Activated CD4-positive, alpha-beta memory T cell treated with anti-CD3 and anti-CD28 coated beads for 36 hours (primary cell): ENCODE measurements at regions not wholly inside any gene's neighbourhood (a gene's known extent, or its start where the extent isn't known, plus 50 kb on each side); places are given as distances from the start of the nearest gene placed in this dataset.

Source experiments
- CTCF ChIA-PET: fragments of 350-600 bp; sonication (Branson Sonifier 250); formaldehyde crosslinking; loops from one replicate; lab custom pipeline; 2021; ENCODE audit warnings: antibody characterized with exemption, inconsistent platforms; lab: Charles Lee
- POLR2A ChIA-PET: fragments of 350-600 bp; sonication (Branson Sonifier 250); formaldehyde crosslinking; loops from one replicate; lab custom pipeline; 2021; ENCODE audit warnings: antibody characterized with exemption; lab: Charles Lee
- DNase-seq: peaks from one replicate; pipeline ENCODE4 v3.0.0-alpha.2; 2020
- H3K27ac Mint-ChIP-seq: one replicate; pipeline ENCODE4 v1.8.0; 2021; ENCODE audit warnings: mixed read lengths
- H3K27me3 Mint-ChIP-seq: one replicate; pipeline ENCODE4 v1.8.0; 2021; ENCODE audit warnings: mixed read lengths
- H3K36me3 Mint-ChIP-seq: one replicate; pipeline ENCODE4 v1.8.0; 2021; ENCODE audit warnings: mixed read lengths
- H3K4me1 Mint-ChIP-seq: one replicate; pipeline ENCODE4 v1.8.0; 2021; ENCODE audit warnings: low read depth, mixed read lengths
- H3K4me3 Mint-ChIP-seq: one replicate; pipeline ENCODE4 v1.8.0; 2021; ENCODE audit warnings: mild to moderate bottlenecking, mixed read lengths
- H3K9me3 Mint-ChIP-seq: one replicate; pipeline ENCODE4 v1.8.0; 2021; ENCODE audit warnings: mixed read lengths
- intact Hi-C: fragments of 100-400 bp; cut with micrococcal nuclease; formaldehyde crosslinking; loops from one replicate; pipeline ENCODE4 v1.15.1; 2023

GRCh38 chr2:176614049-176614448 is 344.8 kb downstream of the MTX2 start:
- Mint-ChIP-seq H3K27me3 (peaks cover 23% of the 10 kb centered on the region), H3K4me1 (no peaks in the 10 kb centered on the region), H3K4me3 (no peak overlapping the region), H3K27ac (no peak overlapping the region), H3K9me3 (no peaks in the 10 kb centered on the region), H3K36me3 (no peaks in the 10 kb centered on the region)
- ChIA-PET CTCF (no interaction called here), POLR2A (no interaction called here)
- intact Hi-C loops, result no loop called here
- no peak for DNase-seq

GRCh38 chr2:176614930-176615329 is 345.7 kb downstream of the MTX2 start:
- Mint-ChIP-seq H3K9me3 (no peaks in the 10 kb centered on the region), H3K4me3 (no peak overlapping the region), H3K27me3 (peaks cover 32% of the 10 kb centered on the region), H3K36me3 (no peaks in the 10 kb centered on the region), H3K4me1 (no peaks in the 10 kb centered on the region), H3K27ac (no peak overlapping the region)
- POLR2A ChIA-PET, result no interaction called here
- CTCF ChIA-PET, result no interaction called here
- no peak for DNase-seq
- intact Hi-C loops, result no loop called here

DNA sequence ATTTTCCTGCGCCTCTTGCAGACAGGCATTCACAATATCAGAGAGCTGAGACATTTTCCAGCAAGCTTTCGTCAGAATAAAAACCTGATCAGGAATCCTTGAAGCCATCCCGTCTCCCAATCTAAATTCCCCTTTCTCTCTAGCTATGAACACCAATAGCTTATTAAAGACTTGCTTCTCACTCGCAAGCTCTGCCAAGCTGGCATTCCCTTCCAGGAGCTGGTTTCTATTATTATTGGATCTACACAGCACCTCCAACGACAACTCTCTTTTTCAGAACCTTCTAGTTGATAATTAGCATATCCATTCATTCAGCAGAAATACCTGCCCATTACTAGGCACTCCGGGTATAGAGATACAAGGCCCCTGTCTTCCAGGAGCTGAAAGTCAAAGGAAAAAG is 350.3 kb downstream of the MTX2 start:
- ChIA-PET CTCF (no interaction called here), POLR2A (interaction anchor here (0.7 kb wide), 1 partner anchor 1416 kb away, joined by 3 read pairs; no protein-coding TSS in a partner anchor)
- Mint-ChIP-seq H3K9me3 (no peaks in the 10 kb centered on the region), H3K4me1 (no peaks in the 10 kb centered on the region), H3K4me3 (no peak overlapping the region), H3K36me3 (no peaks in the 10 kb centered on the region), H3K27me3 (peaks cover 36% of the 10 kb centered on the region), H3K27ac (no peak overlapping the region)
- no peak for DNase-seq
- intact Hi-C loops, result no loop called here

- Mint-ChIP-seq H3K27me3 (peaks cover 41% of the 10 kb centered on the region), H3K4me3 (no peak overlapping the region), H3K36me3 (no peaks in the 10 kb centered on the region), H3K9me3 (no peaks in the 10 kb centered on the region), H3K27ac (no peak overlapping the region), H3K4me1 (no peaks in the 10 kb centered on the region)
- no peak for DNase-seq
- POLR2A ChIA-PET, result interaction anchor here (0.6 kb wide), 1 partner anchor 16 kb away, joined by 5 read pairs; no protein-coding TSS in a partner anchor
- CTCF ChIA-PET, result no interaction called here
- intact Hi-C loops, result no loop called here
Observed at GRCh38 chr2:176621350-176621749, 352.1 kb downstream of the MTX2 start.

GRCh38 chr2:176622792-176623191 is 353.6 kb downstream of the MTX2 start:
- Mint-ChIP-seq H3K4me1 (no peaks in the 10 kb centered on the region), H3K27ac (no peak overlapping the region), H3K27me3 (peaks cover 41% of the 10 kb centered on the region), H3K4me3 (no peak overlapping the region), H3K9me3 (no peaks in the 10 kb centered on the region), H3K36me3 (no peaks in the 10 kb centered on the region)
- POLR2A ChIA-PET, result no interaction called here
- intact Hi-C loops, result no loop called here
- no peak for DNase-seq
- CTCF ChIA-PET, result no interaction called here

DNA sequence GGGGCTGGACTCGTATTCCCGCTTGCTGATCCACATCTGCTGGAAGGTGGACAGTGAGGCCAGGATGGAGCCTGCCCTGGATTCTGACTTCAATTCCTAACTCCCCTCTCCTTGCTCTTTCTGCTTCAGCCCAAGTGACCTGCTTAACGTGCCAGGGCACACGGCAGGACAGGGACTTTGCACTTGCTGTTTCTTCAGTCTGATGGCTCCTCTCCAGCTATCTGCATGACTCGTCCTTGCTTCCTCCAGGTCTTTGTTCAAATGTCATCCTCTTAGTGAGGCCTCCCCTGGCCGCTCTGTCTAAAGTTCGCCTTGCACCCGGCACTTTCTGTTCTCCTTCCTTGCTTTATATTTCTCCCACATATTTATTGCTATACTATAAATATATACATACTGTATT is 357.6 kb downstream of the MTX2 start:
- POLR2A ChIA-PET, result no interaction called here
- no peaks in the 10 kb centered on the region for H3K36me3 Mint-ChIP-seq
- H3K9me3 Mint-ChIP-seq, result no peaks in the 10 kb centered on the region
- CTCF ChIA-PET, result no interaction called here
- no peaks in the 10 kb centered on the region for H3K4me1 Mint-ChIP-seq
- peaks cover 37% of the 10 kb centered on the region for H3K27me3 Mint-ChIP-seq
- intact Hi-C loops, result no loop called here
- H3K27ac Mint-ChIP-seq, result no peak overlapping the region
- no peak overlapping the region for H3K4me3 Mint-ChIP-seq
- no peak for DNase-seq

GRCh38 chr2:176628438-176628837 is 359.2 kb downstream of the MTX2 start:
- no peak for DNase-seq
- Mint-ChIP-seq H3K27ac (no peak overlapping the region), H3K36me3 (no peaks in the 10 kb centered on the region), H3K4me1 (no peaks in the 10 kb centered on the region), H3K4me3 (no peak overlapping the region), H3K9me3 (no peaks in the 10 kb centered on the region), H3K27me3 (peaks cover 38% of the 10 kb centered on the region)
- CTCF ChIA-PET, result interaction anchor here (1.2 to 1.9 kb wide), 3 partner anchors 9 to 23 kb away, joined by 3 to 4 read pairs (median 4); no protein-coding TSS in a partner anchor
- POLR2A ChIA-PET, result no interaction called here
- intact Hi-C loops, result no loop called here

- DNase-seq, result no peak
- no peaks in the 10 kb centered on the region for H3K9me3 Mint-ChIP-seq
- CTCF ChIA-PET, result interaction anchor here (1.7 kb wide), 1 partner anchor 493 kb away, joined by 3 read pairs; no protein-coding TSS in a partner anchor
- H3K4me3 Mint-ChIP-seq, result no peak overlapping the region
- peaks cover 2% of the 10 kb centered on the region for H3K4me1 Mint-ChIP-seq
- H3K36me3 Mint-ChIP-seq, result no peaks in the 10 kb centered on the region
- peaks cover 28% of the 10 kb centered on the region for H3K27me3 Mint-ChIP-seq
- POLR2A ChIA-PET, result no interaction called here
- intact Hi-C loops, result no loop called here
- no peak overlapping the region for H3K27ac Mint-ChIP-seq
Observed at GRCh38 chr2:176633754-176634153, 364.5 kb downstream of the MTX2 start.

- Mint-ChIP-seq H3K9me3 (no peaks in the 10 kb centered on the region), H3K27ac (no peak overlapping the region), H3K36me3 (no peaks in the 10 kb centered on the region), H3K4me1 (peaks cover 2% of the 10 kb centered on the region), H3K27me3 (peaks cover 42% of the 10 kb centered on the region), H3K4me3 (no peak overlapping the region)
- DNase-seq, result no peak
- ChIA-PET CTCF (interaction anchor here (1.0 to 2.8 kb wide), 8 partner anchors 8 to 513 kb away, joined by 3 to 26 read pairs (median 12); no protein-coding TSS in a partner anchor), POLR2A (no interaction called here)
- intact Hi-C loops, result loop anchor here (5.0 kb wide), 1 partner anchor 179 kb away; no protein-coding TSS in a partner anchor
Observed at GRCh38 chr2:176636401-176636800, 367.2 kb downstream of the MTX2 start.

- intact Hi-C loops, result loop anchor here (5.0 kb wide), 1 partner anchor 180 kb away; no protein-coding TSS in a partner anchor
- Mint-ChIP-seq H3K4me3 (peak overlapping the region; percentile 5), H3K4me1 (peaks cover 2% of the 10 kb centered on the region), H3K27me3 (peaks cover 46% of the 10 kb centered on the region), H3K36me3 (no peaks in the 10 kb centered on the region), H3K9me3 (no peaks in the 10 kb centered on the region), H3K27ac (no peak overlapping the region)
- POLR2A ChIA-PET, result no interaction called here
- CTCF ChIA-PET, result interaction anchor here (0.6 to 2.8 kb wide), 11 partner anchors 9 to 539 kb away, joined by 3 to 26 read pairs (median 4); no protein-coding TSS in a partner anchor
- DNase-seq, result no peak
Observed at GRCh38 chr2:176637142-176637485, 367.9 kb downstream of the MTX2 start.

DNA sequence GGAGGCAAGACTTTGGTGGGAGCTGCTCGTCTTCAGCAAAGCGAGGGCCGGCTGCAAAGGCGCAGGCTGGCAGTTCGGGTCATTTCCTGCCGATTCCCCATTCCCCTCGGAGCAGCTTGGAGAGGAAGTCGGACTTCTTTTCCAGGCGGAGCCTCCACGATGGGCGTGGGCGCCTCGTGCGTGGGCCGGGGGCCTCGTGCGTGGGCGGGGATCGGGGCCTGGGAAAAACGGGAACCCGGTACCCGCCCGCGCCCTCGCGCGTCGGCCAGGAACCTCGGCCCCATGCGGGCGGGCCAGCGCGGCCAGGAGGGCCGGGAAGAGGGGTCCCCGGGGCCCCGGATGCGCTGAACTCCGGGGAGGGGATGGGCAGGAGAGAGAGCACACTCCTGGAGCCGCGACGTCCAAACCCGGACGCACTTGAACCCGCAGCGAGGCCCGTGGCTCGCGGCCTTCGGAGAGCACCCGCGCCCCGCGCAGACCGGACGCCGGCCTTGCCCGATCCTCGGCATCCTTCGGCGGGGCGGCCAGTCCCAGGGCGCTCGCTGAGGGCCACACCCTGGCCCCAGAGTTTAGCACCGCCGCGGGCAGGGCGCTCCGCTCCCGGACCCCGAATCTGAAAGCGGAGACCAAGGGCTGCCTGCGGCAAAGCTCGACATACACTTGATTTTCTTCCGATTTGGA is 368.4 kb downstream of the MTX2 start:
- intact Hi-C loops, result loop anchor here (1.0 to 5.0 kb wide), 2 partner anchors 180 to 510 kb away; no protein-coding TSS in a partner anchor
- DNase-seq, result peak; percentile 13

DNA sequence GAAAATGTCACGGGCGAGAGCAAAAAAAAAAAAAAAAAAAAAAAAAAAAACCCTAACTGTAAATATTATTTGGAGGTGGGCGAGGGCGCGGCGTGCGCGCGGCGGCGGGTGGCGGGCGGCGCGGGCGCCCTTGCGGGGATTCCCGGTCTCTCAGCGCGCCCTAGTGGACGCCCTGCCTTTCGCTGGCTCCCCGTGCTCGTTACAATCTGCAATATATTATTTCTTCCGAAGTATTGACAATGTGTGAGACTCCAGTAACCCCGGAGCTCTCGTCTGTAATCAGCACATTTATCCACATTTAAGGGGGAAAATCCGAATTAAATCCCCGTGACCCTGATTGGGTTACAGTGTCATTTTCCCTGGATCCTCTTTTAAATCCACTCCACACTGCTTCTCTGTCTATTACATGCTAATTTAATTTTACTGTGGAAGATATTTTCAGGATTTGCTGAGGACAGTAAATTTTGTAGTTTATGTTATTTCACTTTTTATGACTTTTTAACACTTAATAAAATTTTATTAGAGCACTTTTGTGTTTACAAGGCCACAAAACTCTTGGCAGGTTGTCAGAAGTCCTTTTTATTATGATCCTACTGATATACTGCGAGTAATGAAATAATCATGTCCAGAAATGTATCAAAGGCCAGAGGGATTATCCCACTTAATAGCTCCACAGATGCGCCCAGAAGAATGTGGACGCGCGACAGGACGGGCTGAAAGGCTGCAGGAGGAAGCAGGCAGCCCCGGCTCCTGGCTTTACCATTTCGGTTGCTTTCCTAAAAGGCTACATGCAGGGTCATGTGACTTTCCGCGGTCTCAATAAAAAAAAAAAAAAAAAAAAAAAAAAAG is 369.1 kb downstream of the MTX2 start:
- DNase-seq, result peak; percentile 65
- H3K4me3 Mint-ChIP-seq, result peak overlapping the region; percentile 58
- intact Hi-C loops, result loop anchor here (1.0 to 5.0 kb wide), 2 partner anchors 181 to 511 kb away; no protein-coding TSS in a partner anchor
- H3K27me3 Mint-ChIP-seq, result peaks cover 45% of the 10 kb centered on the region
- H3K36me3 Mint-ChIP-seq, result no peaks in the 10 kb centered on the region
- ChIA-PET POLR2A (interaction anchor here (0.6 kb wide), 1 partner anchor 17 kb away, joined by 5 read pairs; no protein-coding TSS in a partner anchor), CTCF (interaction anchor here (0.7 to 3.8 kb wide), 13 partner anchors 9 to 516 kb away, joined by 3 to 28 read pairs (median 4); partner anchors contain the start of gene HOXD9)
- no peak overlapping the region for H3K27ac Mint-ChIP-seq
- H3K9me3 Mint-ChIP-seq, result no peaks in the 10 kb centered on the region
- peaks cover 2% of the 10 kb centered on the region for H3K4me1 Mint-ChIP-seq

More for the DNA sequence above, 368.4 kb downstream of the MTX2 start:
- Mint-ChIP-seq H3K27me3 (peaks cover 47% of the 10 kb centered on the region), H3K4me3 (peak overlapping the region; percentile 58), H3K27ac (no peak overlapping the region), H3K4me1 (peaks cover 2% of the 10 kb centered on the region), H3K9me3 (no peaks in the 10 kb centered on the region), H3K36me3 (no peaks in the 10 kb centered on the region)
- CTCF ChIA-PET, result interaction anchor here (0.6 to 3.8 kb wide), 15 partner anchors 9 to 540 kb away, joined by 3 to 28 read pairs (median 4); partner anchors contain the start of gene HOXD9
- POLR2A ChIA-PET, result interaction anchor here (0.6 kb wide), 1 partner anchor 17 kb away, joined by 5 read pairs; no protein-coding TSS in a partner anchor
